Tibial artery (tissue), 4 donors: ENCODE measurements at regions not wholly inside any gene's neighbourhood (a gene's known extent, or its start where the extent isn't known, plus 50 kb on each side); places are given as distances from the start of the nearest gene placed in this dataset.

Experiments used
- DNase-seq, 2 donors: peaks; one replicate each; pipeline ENCODE4 v3.0.0-alpha.2; 2019
- H3K27ac ChIP-seq, 2 donors: fragments of 200-600 bp; sonication (generic) in 1 of 2; 1 replicate in 1 of 2; 2 replicates in 1 of 2; pipeline ENCODE4 v1.5.1; 2018 to 2019; ENCODE audit warnings: mild to moderate bottlenecking in 1 of 2
- H3K27me3 ChIP-seq, 2 donors: fragments of 200-600 bp; sonication (generic) in 1 of 2; one replicate each; pipeline versions ENCODE4 v1.5.1 to v1.6.0; 2016 to 2019
- H3K36me3 ChIP-seq, 3 donors: fragments of 200-600 bp; sonication (generic) in 2 of 3; one replicate each; pipeline ENCODE4 v1.5.1; 2016 to 2019; ENCODE audit warnings: mild to moderate bottlenecking in 2 of 3
- H3K4me1 ChIP-seq, 4 donors: fragments of 200-600 bp; sonication (generic) in 2 of 4; 1 replicate in 3 of 4; 2 replicates in 1 of 4; pipeline ENCODE4 v1.5.1; 2016 to 2019
- H3K4me3 ChIP-seq, 2 donors: fragments of 200-600 bp; sonication (generic) in 1 of 2; 1 replicate in 1 of 2; 2 replicates in 1 of 2; pipeline ENCODE4 v1.5.1; 2018 to 2019; ENCODE audit warnings: mild to moderate bottlenecking in 2 of 2
- H3K9me3 ChIP-seq, 3 donors: fragments of 200-600 bp; sonication (generic) in 1 of 3; one replicate each; pipeline ENCODE4 v1.5.1; 2016 to 2019
- intact Hi-C: fragments of 100-400 bp; cut with DNase I; formaldehyde crosslinking; loops from one replicate; pipeline ENCODE4 v1.15.0; 2023; ENCODE audit warnings: low total_unique reads
- TF ChIP-seq, protein P1 (sequence below), 2 experiments: fragments of 200-600 bp in 1 of 2; fragments of 450-650 bp in 1 of 2; IDR thresholded peaks; one replicate each; pipeline ENCODE4 v1.5.1; 2017 to 2019; ENCODE audit warnings: antibody characterized with exemption in 2 of 2, mild to moderate bottlenecking in 1 of 2, moderate library complexity in 1 of 2

DNA sequence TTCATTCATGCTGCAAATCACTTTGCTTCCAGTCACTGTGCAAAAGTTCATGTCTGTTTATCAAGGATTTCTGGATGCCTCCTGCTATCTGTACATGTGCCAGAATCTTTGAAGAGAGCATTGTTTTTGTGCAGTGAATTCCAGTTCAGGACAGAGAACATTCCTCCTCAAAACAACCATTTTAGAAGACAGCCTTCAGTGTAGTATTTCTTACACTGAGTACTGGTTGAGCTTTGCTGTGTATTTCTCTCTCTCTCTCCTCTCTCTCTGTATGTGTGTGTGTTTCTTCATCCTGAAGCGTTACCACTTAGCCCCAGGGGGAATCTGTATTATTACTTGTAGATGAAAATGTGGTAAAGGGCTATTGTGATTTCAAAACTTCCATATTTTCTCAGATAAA, 123.8 kb upstream of the CHL1 start:
- H3K27ac ChIP-seq: no peak overlapping the region
- H3K36me3 ChIP-seq: no peaks in the 10 kb centered on the region
- no peak overlapping the region for H3K4me3 ChIP-seq
- DNase-seq: no peak
- intact Hi-C loops: no loop called here
- TF ChIP-seq, protein P1, sequence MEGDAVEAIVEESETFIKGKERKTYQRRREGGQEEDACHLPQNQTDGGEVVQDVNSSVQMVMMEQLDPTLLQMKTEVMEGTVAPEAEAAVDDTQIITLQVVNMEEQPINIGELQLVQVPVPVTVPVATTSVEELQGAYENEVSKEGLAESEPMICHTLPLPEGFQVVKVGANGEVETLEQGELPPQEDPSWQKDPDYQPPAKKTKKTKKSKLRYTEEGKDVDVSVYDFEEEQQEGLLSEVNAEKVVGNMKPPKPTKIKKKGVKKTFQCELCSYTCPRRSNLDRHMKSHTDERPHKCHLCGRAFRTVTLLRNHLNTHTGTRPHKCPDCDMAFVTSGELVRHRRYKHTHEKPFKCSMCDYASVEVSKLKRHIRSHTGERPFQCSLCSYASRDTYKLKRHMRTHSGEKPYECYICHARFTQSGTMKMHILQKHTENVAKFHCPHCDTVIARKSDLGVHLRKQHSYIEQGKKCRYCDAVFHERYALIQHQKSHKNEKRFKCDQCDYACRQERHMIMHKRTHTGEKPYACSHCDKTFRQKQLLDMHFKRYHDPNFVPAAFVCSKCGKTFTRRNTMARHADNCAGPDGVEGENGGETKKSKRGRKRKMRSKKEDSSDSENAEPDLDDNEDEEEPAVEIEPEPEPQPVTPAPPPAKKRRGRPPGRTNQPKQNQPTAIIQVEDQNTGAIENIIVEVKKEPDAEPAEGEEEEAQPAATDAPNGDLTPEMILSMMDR (IDR thresholded peaks at IDR 0.05): no peak
- no peaks in the 10 kb centered on the region for H3K4me1 ChIP-seq
- no peaks in the 10 kb centered on the region for H3K27me3 ChIP-seq
- no peaks in the 10 kb centered on the region for H3K9me3 ChIP-seq

DNA sequence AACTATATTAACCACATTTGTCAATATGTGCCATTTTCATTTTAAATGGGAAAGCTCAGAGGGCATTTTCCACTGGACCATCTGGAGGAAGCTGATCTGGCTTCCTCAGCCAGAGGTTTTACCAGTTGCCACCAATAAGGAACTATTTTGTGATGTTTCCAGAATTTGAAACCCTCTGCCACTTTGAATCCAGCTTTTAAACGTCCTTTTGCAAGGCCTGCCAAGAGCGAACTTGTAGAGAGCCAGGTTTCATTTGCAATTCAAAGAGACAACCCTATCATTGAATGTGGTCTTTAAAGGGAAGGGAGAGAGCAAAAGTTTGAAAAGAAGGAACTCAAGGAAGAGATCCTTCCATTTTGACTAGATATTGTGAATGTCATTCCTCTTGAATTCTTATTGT, 123.3 kb upstream of the CHL1 start:
- Histone ChIP-seq H3K4me1 (no peaks in the 10 kb centered on the region), H3K27ac (no peak overlapping the region), H3K27me3 (no peaks in the 10 kb centered on the region), H3K4me3 (no peak overlapping the region), H3K36me3 (no peaks in the 10 kb centered on the region), H3K9me3 (no peaks in the 10 kb centered on the region)
- intact Hi-C loops: no loop called here
- DNase-seq: no peak
- TF ChIP-seq, protein P1 (IDR thresholded peaks at IDR 0.05): no peak

DNA sequence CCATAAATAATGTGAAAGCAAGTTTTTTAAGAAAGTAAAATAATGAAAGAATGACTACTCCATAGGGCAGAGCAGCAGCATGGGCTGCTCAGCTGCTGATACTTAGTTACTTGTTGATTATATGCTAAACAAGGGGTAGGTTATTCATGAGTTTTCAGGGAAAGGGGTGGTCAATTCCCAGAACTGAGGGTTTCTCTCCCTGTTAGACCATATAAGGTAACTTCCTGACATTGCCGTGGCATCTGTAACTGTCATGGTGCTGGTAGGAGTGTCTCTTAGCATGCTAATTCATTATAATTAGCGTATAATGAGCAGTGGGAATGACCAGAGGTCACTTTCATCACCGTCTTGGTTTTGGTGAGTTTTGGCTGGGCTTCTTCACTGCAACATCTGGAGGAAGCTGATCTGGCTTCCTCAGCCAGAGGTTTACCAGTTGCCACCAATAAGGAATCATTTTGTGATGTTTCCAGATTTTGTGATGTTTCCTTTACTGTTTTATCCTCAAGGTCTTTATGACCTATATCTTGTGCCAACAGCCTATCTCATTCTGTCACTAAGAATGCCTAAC, 121.8 kb upstream of the CHL1 start:
- Histone ChIP-seq H3K4me3 (no peak overlapping the region), H3K27me3 (no peaks in the 10 kb centered on the region), H3K36me3 (no peaks in the 10 kb centered on the region), H3K4me1 (no peaks in the 10 kb centered on the region), H3K27ac (no peak overlapping the region), H3K9me3 (no peaks in the 10 kb centered on the region)
- DNase-seq: no peak
- TF ChIP-seq, protein P1 (IDR thresholded peaks at IDR 0.05): no peak
- intact Hi-C loops: no loop called here

DNA sequence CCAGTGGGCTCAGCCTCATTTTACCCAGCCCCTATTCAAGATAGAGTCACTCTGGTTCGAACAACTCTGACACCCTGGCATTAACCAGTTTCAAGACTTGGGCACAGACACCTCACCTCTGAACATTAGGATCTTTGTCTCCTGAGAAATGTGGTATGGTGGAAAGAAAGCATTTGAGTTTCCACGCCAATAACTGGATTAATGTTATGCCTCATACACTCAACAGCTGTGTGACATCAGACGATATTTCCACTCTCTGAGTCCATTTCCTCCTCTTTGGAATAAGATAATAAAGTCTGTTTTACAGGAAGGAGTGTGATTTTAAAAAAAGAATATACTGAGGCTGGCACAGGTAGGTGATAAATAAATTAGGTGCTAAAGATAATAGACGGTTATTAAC, 121.3 kb upstream of the CHL1 start:
- Histone ChIP-seq H3K27me3 (no peaks in the 10 kb centered on the region), H3K4me1 (no peaks in the 10 kb centered on the region), H3K27ac (no peak overlapping the region), H3K4me3 (no peak overlapping the region), H3K36me3 (no peaks in the 10 kb centered on the region), H3K9me3 (no peaks in the 10 kb centered on the region)
- TF ChIP-seq, protein P1 (IDR thresholded peaks at IDR 0.05): no peak
- intact Hi-C loops: no loop called here
- no peak for DNase-seq

DNA sequence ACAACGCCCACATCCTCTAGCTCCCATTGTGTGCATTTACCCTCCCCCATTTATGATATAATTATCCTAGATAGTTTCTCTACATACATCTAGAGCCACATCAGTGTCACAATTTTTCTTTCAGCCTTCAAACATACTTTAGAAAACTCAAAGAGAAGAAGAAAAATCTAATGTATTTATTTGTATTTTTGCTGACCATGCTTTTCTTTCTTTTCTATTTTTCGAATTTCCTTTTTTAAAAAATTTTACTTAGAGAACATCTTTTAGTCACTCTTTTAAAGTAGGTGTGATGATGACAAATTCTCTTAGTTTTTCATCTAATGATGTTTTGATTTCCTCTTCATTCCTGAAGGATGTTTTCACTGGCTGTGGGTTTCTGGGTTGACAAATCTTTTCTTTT, 117.0 kb upstream of the CHL1 start:
- Histone ChIP-seq H3K36me3 (no peaks in the 10 kb centered on the region), H3K4me3 (no peak overlapping the region), H3K27me3 (no peaks in the 10 kb centered on the region), H3K9me3 (no peaks in the 10 kb centered on the region), H3K4me1 (no peaks in the 10 kb centered on the region), H3K27ac (no peak overlapping the region)
- intact Hi-C loops: no loop called here
- TF ChIP-seq, protein P1 (IDR thresholded peaks at IDR 0.05): no peak
- DNase-seq: no peak

DNA sequence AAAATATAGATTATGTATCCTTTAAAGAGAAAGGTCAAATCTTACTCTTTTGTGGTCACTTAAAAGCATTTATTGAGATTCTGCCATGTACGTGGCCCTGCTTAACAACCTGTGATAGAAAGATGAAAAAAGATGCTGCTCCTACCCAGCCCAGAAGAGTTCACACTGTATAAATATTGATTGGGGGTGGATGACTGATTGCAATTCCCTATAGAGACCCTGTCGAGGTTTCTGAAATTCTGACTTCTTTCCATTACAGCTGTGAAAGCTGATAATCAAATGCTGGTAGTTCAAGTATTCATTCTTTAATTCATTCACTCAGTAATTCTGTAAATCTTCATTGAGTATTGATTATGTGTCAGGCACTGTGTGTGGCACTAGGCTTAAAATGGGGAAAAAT, 114.1 kb upstream of the CHL1 start:
- TF ChIP-seq, protein P1 (IDR thresholded peaks at IDR 0.05): no peak
- intact Hi-C loops: no loop called here
- H3K9me3 ChIP-seq: no peaks in the 10 kb centered on the region
- no peak overlapping the region for H3K4me3 ChIP-seq
- DNase-seq: no peak
- H3K27ac ChIP-seq: no peak overlapping the region
- no peaks in the 10 kb centered on the region for H3K36me3 ChIP-seq
- no peaks in the 10 kb centered on the region for H3K4me1 ChIP-seq
- H3K27me3 ChIP-seq: no peaks in the 10 kb centered on the region
